ENCODE measurements at regions not wholly inside any gene's neighbourhood (a gene's known extent, or its start where the extent isn't known, plus 50 kb on each side); places are given as distances from the start of the nearest gene placed in this dataset.

DNA sequence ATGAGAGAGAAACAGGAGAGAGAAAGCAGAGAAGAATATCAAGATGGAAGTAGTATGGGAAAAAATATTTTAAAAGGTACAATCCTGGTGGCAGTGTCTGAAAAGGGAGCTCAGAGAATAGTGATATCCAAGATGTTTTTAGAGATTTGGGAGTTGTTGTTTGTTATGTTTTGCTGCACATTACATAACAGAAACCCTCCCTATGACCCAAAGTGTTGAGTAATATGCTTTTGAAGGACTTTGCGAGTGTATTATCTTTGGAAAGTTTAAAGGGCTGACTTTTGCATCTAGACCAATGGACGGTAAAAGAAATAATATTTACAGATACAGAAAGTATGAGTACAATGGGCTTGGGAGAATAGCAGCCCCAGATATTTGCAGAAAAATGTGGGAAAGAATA is 759.7 kb downstream of the NTRK3 start:
- H3K27me3 ChIP-seq (ENCODE audit: control insufficient read depth, insufficient read depth, low read length): no peaks in the 10 kb centered on the region
- TF ChIP-seq, protein P1, sequence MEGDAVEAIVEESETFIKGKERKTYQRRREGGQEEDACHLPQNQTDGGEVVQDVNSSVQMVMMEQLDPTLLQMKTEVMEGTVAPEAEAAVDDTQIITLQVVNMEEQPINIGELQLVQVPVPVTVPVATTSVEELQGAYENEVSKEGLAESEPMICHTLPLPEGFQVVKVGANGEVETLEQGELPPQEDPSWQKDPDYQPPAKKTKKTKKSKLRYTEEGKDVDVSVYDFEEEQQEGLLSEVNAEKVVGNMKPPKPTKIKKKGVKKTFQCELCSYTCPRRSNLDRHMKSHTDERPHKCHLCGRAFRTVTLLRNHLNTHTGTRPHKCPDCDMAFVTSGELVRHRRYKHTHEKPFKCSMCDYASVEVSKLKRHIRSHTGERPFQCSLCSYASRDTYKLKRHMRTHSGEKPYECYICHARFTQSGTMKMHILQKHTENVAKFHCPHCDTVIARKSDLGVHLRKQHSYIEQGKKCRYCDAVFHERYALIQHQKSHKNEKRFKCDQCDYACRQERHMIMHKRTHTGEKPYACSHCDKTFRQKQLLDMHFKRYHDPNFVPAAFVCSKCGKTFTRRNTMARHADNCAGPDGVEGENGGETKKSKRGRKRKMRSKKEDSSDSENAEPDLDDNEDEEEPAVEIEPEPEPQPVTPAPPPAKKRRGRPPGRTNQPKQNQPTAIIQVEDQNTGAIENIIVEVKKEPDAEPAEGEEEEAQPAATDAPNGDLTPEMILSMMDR (IDR thresholded peaks at IDR 0.05; ENCODE audit: insufficient read depth, low read length, poor library complexity, severe bottlenecking): no peak
- no peak overlapping the region for H3K4me3 ChIP-seq (ENCODE audit: low read depth, low read length)
- no peaks in the 10 kb centered on the region for H3K36me3 ChIP-seq (ENCODE audit: control insufficient read depth, insufficient read depth, low read length)
- no peak for DNase-seq (ENCODE audit: low read depth)

DNA sequence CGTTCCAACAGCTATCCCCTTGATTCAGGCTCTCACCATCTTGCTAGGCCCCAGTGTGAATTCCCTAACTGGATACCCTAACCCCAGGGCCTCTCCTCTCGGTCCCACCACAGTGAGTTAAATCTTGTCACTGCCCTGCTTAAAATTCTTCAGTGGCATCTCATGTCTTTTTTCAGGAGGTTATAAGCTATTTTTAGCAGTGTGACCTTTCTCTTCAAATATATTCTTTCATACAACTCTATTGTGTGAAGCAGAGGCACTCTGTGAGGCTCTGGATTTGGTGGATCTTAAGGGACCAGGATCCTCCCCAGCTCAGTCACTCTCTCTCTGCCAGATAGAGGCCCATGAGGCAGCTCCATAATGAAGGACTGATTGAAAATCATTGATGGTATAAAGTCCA is 760.4 kb downstream of the NTRK3 start:
- Histone ChIP-seq H3K4me3 (ENCODE audit: low read depth, low read length) (no peak overlapping the region), H3K27me3 (ENCODE audit: control insufficient read depth, insufficient read depth, low read length) (no peaks in the 10 kb centered on the region), H3K36me3 (ENCODE audit: control insufficient read depth, insufficient read depth, low read length) (no peaks in the 10 kb centered on the region)
- TF ChIP-seq, protein P1 (IDR thresholded peaks at IDR 0.05; ENCODE audit: insufficient read depth, low read length, poor library complexity, severe bottlenecking): no peak
- no peak for DNase-seq (ENCODE audit: low read depth)

DNA sequence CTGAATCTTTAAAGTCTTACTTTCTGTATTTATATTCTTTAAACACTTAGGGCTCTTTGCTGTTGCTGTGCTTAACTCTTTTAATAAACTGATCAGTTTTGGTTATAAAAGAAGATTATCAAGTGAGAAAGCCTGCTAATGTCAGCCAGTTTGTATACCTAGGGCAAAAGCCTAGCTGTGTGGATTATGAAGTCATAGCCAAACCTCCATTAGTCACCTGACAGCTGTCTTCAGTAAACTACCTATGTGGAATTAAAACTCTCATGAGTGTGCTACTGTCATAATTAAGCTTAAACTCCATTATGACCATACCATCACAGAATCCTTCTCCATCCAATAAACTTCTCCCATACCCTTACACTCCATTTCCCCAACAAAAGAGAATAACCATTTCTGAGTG is 762.7 kb downstream of the NTRK3 start:
- TF ChIP-seq, protein P1 (IDR thresholded peaks at IDR 0.05; ENCODE audit: insufficient read depth, low read length, poor library complexity, severe bottlenecking): no peak
- no peaks in the 10 kb centered on the region for H3K36me3 ChIP-seq (ENCODE audit: control insufficient read depth, insufficient read depth, low read length)
- DNase-seq (ENCODE audit: low read depth): no peak

DNA sequence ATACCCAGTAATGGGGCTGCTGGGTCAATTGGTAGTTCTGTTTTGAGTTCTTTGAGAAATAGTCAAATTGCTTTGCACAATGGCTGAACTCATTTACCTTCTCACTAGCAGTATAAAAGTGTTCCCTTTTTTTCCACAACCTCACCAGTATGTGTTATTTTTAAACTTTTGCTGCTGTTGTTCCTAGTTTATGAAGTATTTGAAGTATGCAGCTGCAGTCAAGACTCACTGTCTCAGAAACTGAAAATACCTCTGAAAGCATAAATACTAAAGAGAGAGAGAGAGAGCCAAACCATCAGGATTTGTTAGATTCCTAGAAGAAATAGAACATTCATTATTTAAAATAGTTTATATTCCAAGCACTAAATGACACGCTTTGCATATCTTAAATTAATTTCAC is 764.2 kb downstream of the NTRK3 start:
- Histone ChIP-seq H3K27me3 (ENCODE audit: control insufficient read depth, insufficient read depth, low read length) (no peaks in the 10 kb centered on the region), H3K4me3 (ENCODE audit: low read depth, low read length) (no peak overlapping the region), H3K36me3 (ENCODE audit: control insufficient read depth, insufficient read depth, low read length) (no peaks in the 10 kb centered on the region)
- no peak for DNase-seq (ENCODE audit: low read depth)
- TF ChIP-seq, protein P1 (IDR thresholded peaks at IDR 0.05; ENCODE audit: insufficient read depth, low read length, poor library complexity, severe bottlenecking): no peak

More for the DNA sequence above, 762.7 kb downstream of the NTRK3 start:
- Histone ChIP-seq H3K4me3 (ENCODE audit: low read depth, low read length) (no peak overlapping the region), H3K27me3 (ENCODE audit: control insufficient read depth, insufficient read depth, low read length) (no peaks in the 10 kb centered on the region)

DNA sequence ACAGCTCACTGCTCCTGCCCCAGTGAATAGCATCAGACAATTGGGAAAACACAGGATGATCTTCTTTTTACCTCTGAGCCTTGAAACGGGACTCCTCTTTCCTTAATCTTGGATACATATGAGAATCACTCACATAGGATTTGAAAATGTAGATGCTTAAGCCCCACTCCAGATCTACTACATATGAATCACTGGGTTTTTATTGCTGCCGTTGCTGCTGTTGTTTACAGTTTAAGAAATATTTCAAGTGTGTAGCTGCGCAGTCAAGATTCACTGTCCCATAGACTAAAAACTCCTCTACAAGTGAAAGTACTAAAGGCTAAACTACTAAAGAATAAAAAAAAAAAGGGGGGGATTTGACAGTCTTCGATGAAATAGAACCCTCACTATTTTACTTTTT is 765.9 kb downstream of the NTRK3 start:
- Histone ChIP-seq H3K27me3 (ENCODE audit: control insufficient read depth, insufficient read depth, low read length) (no peaks in the 10 kb centered on the region), H3K36me3 (ENCODE audit: control insufficient read depth, insufficient read depth, low read length) (no peaks in the 10 kb centered on the region), H3K4me3 (ENCODE audit: low read depth, low read length) (no peak overlapping the region)
- no peak for DNase-seq (ENCODE audit: low read depth)
- TF ChIP-seq, protein P1 (IDR thresholded peaks at IDR 0.05; ENCODE audit: insufficient read depth, low read length, poor library complexity, severe bottlenecking): no peak

DNA sequence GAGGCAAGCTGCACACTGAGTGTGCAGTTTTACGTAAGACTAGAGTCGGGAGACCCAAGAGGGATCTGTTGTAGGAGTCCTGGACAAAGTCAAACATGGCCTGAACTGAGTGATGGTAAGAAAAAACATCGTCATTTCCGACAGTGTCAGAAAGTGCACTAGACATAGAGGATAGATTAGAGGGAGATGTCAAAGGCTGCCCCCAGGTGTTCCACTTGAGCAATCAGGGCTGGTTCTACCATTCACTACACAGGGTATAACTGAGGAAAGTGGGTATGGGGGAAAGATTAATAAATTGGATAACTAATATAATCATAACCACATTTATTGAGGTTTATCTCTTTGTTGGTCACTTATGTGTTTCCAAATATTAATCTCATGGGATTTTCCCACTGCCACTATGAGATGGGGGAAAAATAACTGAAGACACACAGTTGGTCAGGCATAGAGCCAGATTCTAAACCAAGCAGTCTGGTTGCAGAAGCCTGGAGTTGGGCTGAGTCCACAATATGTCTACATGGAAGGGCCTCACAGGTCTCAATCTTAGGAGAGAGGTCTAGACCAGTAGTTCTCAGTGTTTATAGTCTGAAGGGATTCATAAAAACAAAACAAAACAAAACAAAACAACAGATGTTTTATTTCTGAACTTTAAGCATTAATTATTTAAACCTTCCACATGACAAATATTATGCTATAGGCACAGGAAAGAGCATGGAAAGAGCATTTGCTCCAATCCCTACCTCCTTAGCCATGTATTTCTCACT is 766.5 kb downstream of the NTRK3 start:
- no peak for DNase-seq (ENCODE audit: low read depth)
- Histone ChIP-seq H3K4me3 (ENCODE audit: low read depth, low read length) (no peak overlapping the region), H3K36me3 (ENCODE audit: control insufficient read depth, insufficient read depth, low read length) (no peaks in the 10 kb centered on the region), H3K27me3 (ENCODE audit: control insufficient read depth, insufficient read depth, low read length) (no peaks in the 10 kb centered on the region)
- TF ChIP-seq, protein P1 (IDR thresholded peaks at IDR 0.05; ENCODE audit: insufficient read depth, low read length, poor library complexity, severe bottlenecking): no peak

Measured in kidney epithelial cell (primary cell).